Suprapubic skin (tissue), 4 donors: ENCODE measurements at regions not wholly inside any gene's neighbourhood (a gene's known extent, or its start where the extent isn't known, plus 50 kb on each side); places are given as distances from the start of the nearest gene placed in this dataset.

ENCODE experiments used
- DNase-seq, 2 donors: peaks; one replicate each; pipeline ENCODE4 v3.0.0-alpha.2; 2019; ENCODE audit warnings: low spot score in 2 of 2
- H3K27ac ChIP-seq: fragments of 200-600 bp; sonication (generic); one replicate; pipeline ENCODE4 v1.5.1; 2019
- H3K27me3 ChIP-seq: fragments of 200-600 bp; sonication (generic); one replicate; pipeline ENCODE4 v1.5.1; 2019
- H3K36me3 ChIP-seq: fragments of 200-600 bp; sonication (generic); one replicate; pipeline ENCODE4 v1.5.1; 2019
- H3K4me1 ChIP-seq: fragments of 200-600 bp; sonication (generic); one replicate; pipeline ENCODE4 v1.5.1; 2019
- H3K4me3 ChIP-seq: fragments of 200-600 bp; sonication (generic); one replicate; pipeline ENCODE4 v1.5.1; 2019; ENCODE audit warnings: mild to moderate bottlenecking
- H3K9me3 ChIP-seq: fragments of 200-600 bp; sonication (generic); one replicate; pipeline ENCODE4 v1.5.1; 2019
- CTCF ChIP-seq, 2 donors: fragments of 200-600 bp in 1 of 2; fragments of 450-650 bp in 1 of 2; sonication (generic) in 1 of 2; IDR thresholded peaks; one replicate each; pipeline ENCODE4 v1.5.1; 2016 to 2019; ENCODE audit warnings: antibody characterized with exemption in 2 of 2, mild to moderate bottlenecking in 1 of 2, moderate library complexity in 1 of 2
- EP300 ChIP-seq: sonication (generic); formaldehyde crosslinking; IDR thresholded peaks from one replicate; pipeline ENCODE4 v1.6.1; 2017; ENCODE audit warnings: antibody characterized with exemption
- POLR2A ChIP-seq, 2 donors: fragments of 450-650 bp; IDR thresholded peaks; one replicate each; pipeline ENCODE4 v1.6.1; 2017; ENCODE audit warnings: antibody characterized with exemption in 2 of 2, mild to moderate bottlenecking in 2 of 2, moderate library complexity in 2 of 2
- POLR2AphosphoS5 ChIP-seq, 3 donors: sonication (generic); formaldehyde crosslinking; IDR thresholded peaks; one replicate each; pipeline ENCODE4 v1.6.1; 2017; ENCODE audit warnings: antibody characterized with exemption in 3 of 3
- WGBS: methylation state at CpG from one replicate; pipeline ENCODE4 v1.1.5; 2018; 5-methylcytosine and 5-hydroxymethylcytosine counted together

- Histone ChIP-seq H3K27me3 (no peaks in the 10 kb centered on the region), H3K9me3 (no peaks in the 10 kb centered on the region), H3K36me3 (no peaks in the 10 kb centered on the region), H3K27ac (no peak overlapping the region), H3K4me3 (no peak overlapping the region), H3K4me1 (peaks cover 13% of the 10 kb centered on the region)
- TF ChIP-seq CTCF (IDR thresholded peaks at IDR 0.05) (no peak), EP300 (no peak), POLR2A (IDR thresholded peaks at IDR 0.05) (no peak), POLR2AphosphoS5 (IDR thresholded peaks at IDR 0.05) (no peak)
- no peak for DNase-seq
- WGBS: 89% methylated on average over 3 of the region's 3 CpGs
These were observed 172.0 kb upstream of the KLF3 start for GRCh38 chr4:38491854-38492478.

DNA sequence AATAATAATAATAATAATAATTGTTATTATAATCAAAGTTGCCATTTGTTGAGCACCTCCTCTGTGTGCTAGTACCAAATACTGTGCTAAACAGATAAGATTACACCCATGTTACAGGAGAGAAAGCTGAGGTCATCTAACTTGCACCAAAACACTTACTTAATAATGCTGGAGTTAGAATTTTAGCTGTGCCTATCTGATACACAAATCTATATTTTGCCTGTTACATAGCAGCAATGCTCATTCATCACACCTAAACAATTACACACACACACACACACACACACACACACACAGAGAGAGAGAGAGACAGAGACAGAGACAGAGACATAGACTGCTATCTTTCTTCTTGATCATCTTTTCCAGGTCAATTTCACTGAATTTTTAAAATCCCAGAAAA, 170.9 kb upstream of the KLF3 start:
- DNase-seq: no peak
- no peaks in the 10 kb centered on the region for H3K9me3 ChIP-seq
- H3K36me3 ChIP-seq: no peaks in the 10 kb centered on the region
- H3K4me1 ChIP-seq: peaks cover 13% of the 10 kb centered on the region
- no peak overlapping the region for H3K27ac ChIP-seq
- no peak for TF ChIP-seq POLR2AphosphoS5 (IDR thresholded peaks at IDR 0.05)
- TF ChIP-seq CTCF (IDR thresholded peaks at IDR 0.05): no peak
- TF ChIP-seq EP300: no peak
- no peak for TF ChIP-seq POLR2A (IDR thresholded peaks at IDR 0.05)
- H3K4me3 ChIP-seq: no peak overlapping the region
- H3K27me3 ChIP-seq: no peaks in the 10 kb centered on the region

- DNase-seq: no peak
- Histone ChIP-seq H3K4me3 (no peak overlapping the region), H3K4me1 (peaks cover 5% of the 10 kb centered on the region), H3K27ac (no peak overlapping the region), H3K9me3 (no peaks in the 10 kb centered on the region), H3K27me3 (no peaks in the 10 kb centered on the region), H3K36me3 (no peaks in the 10 kb centered on the region)
- 88% methylated on average over 3 of the region's 3 CpGs for WGBS
- no peak for TF ChIP-seq EP300
- no peak for TF ChIP-seq CTCF (IDR thresholded peaks at IDR 0.05)
- no peak for TF ChIP-seq POLR2AphosphoS5 (IDR thresholded peaks at IDR 0.05)
- TF ChIP-seq POLR2A (IDR thresholded peaks at IDR 0.05): no peak
These were observed 168.6 kb upstream of the KLF3 start for GRCh38 chr4:38495446-38495845.

- no peaks in the 10 kb centered on the region for H3K36me3 ChIP-seq
- peaks cover 3% of the 10 kb centered on the region for H3K4me1 ChIP-seq
- no peak for TF ChIP-seq POLR2AphosphoS5 (IDR thresholded peaks at IDR 0.05)
- TF ChIP-seq POLR2A (IDR thresholded peaks at IDR 0.05): no peak
- TF ChIP-seq CTCF (IDR thresholded peaks at IDR 0.05): no peak
- TF ChIP-seq EP300: no peak
- H3K4me3 ChIP-seq: no peak overlapping the region
- H3K27ac ChIP-seq: no peak overlapping the region
- WGBS: 46% methylated on average over 3 of the region's 3 CpGs
- H3K9me3 ChIP-seq: no peaks in the 10 kb centered on the region
- H3K27me3 ChIP-seq: no peaks in the 10 kb centered on the region
- no peak for DNase-seq
These were observed 166.9 kb upstream of the KLF3 start for GRCh38 chr4:38497121-38497520.

GRCh38 chr4:38499101-38499500, 164.9 kb upstream of the KLF3 start:
- Histone ChIP-seq H3K4me1 (peaks cover 3% of the 10 kb centered on the region), H3K27me3 (no peaks in the 10 kb centered on the region), H3K4me3 (no peak overlapping the region), H3K36me3 (no peaks in the 10 kb centered on the region), H3K9me3 (no peaks in the 10 kb centered on the region), H3K27ac (no peak overlapping the region)
- DNase-seq: no peak
- TF ChIP-seq EP300 (no peak), POLR2AphosphoS5 (IDR thresholded peaks at IDR 0.05) (no peak), POLR2A (IDR thresholded peaks at IDR 0.05) (no peak), CTCF (IDR thresholded peaks at IDR 0.05) (no peak)
- WGBS: 90% methylated on average over 1 of the region's 1 CpG
